ENCODE measurements at regions not wholly inside any gene's neighbourhood (a gene's known extent, or its start where the extent isn't known, plus 50 kb on each side); places are given as distances from the start of the nearest gene placed in this dataset.
"Not testable (repeated sequence)": the region's sequence is repeated elsewhere in the genome, so short reads cannot be mapped to it uniquely, and the experiment has no call there.

DNA sequence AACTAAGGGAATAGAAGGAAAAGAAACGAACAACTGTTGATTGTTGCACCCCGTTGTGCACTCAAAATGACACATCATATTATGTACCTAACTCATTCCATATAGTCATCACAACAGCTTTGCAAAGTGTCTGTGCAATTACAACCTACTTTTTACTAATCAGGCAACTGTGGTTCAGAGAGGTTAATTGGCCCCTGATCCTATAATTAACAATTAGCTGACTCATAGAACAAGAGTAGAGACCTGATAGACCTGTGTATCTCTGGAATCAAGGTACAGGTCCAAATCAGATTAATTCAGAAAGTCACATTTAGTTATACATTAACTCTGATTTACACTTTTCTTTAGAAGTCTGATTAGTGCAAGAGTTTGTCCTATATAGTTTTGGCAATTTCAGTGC, 122.5 kb upstream of the CDK13 start:
- Histone ChIP-seq H4K91ac (ENCODE audit: low read depth, low read length, poor library complexity) (no peak overlapping the region), H3K4me1 (ENCODE audit: control insufficient read depth in 2 of 2, insufficient read depth in 1 of 2, low read depth in 1 of 2, low read length in 2 of 2) (no peaks in the 10 kb centered on the region), H3K9me3 (replicated peaks in 1 of 2; ENCODE audit: control insufficient read depth in 2 of 2, insufficient read depth in 1 of 2, low read depth in 1 of 2, low read length in 2 of 2) (no peaks in the 10 kb centered on the region), H4K8ac (ENCODE audit: low read depth, low read length) (no peak overlapping the region), H3K27me3 (ENCODE audit: control insufficient read depth in 3 of 3, insufficient read depth in 3 of 3, low read depth in 1 of 3, low read length in 3 of 3) (peaks cover 0 to 58% (median 0%) of the 10 kb centered on the region in 3 experiments), H3K4me2 (ENCODE audit: insufficient read depth, low read length, poor library complexity, severe bottlenecking) (no peak overlapping the region), H3K18ac (ENCODE audit: low read length) (no peak overlapping the region), H2BK12ac (ENCODE audit: low read length) (no peak overlapping the region), H3K23ac (ENCODE audit: low read depth, low read length, poor library complexity) (no peak overlapping the region), H2BK120ac (ENCODE audit: low read depth, low read length) (no peak overlapping the region), H3K14ac (ENCODE audit: low read length) (no peak overlapping the region), H3K36me3 (replicated peaks in 1 of 2; ENCODE audit: control insufficient read depth in 2 of 2, insufficient read depth in 2 of 2, low read length in 2 of 2) (no peaks in the 10 kb centered on the region), H3K4me3 (ENCODE audit: low read length in 2 of 2) (no peak overlapping the region), H2AFZ (ENCODE audit: low read length) (no peak overlapping the region), H2BK15ac (ENCODE audit: low read length) (no peak overlapping the region), H3K4ac (ENCODE audit: low read length) (no peak overlapping the region), H2AK5ac (ENCODE audit: low read depth, low read length) (no peak overlapping the region), H3K79me1 (ENCODE audit: low read depth, low read length) (no peaks in the 10 kb centered on the region), H3K9ac (ENCODE audit: low read depth, low read length, poor library complexity) (no peak overlapping the region), H2BK5ac (ENCODE audit: low read length) (no peak overlapping the region), H3K27ac (replicated peaks; ENCODE audit: low read length) (no peak overlapping the region)
- no CpG with 5 or more reads among the region's 2 CpGs for WGBS, 2 donors (ENCODE audit: extremely low coverage in 2 of 2, insufficient read length in 2 of 2, insufficient replicate concordance in 1 of 2)
- no peak for DNase-seq (ENCODE audit: low spot score)

DNA sequence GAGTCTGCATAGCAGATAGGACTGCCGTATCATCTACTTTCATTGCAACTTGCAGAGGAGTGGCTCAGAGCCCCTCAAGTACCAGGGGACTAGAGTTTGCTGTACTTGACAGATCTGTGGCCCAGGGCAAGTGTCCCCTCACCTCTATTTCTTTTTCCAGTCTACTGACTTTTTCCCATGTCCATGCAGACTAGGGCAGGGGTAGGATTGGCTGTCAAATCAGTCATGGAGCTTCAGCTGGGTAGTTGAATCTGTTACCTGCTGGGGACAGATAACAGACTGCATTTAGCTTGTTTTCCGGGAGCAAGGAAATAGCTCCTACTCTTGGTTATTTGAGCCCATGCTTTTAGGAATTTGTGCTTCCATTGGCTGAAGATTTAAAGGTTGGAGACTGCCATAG, 121.0 kb upstream of the CDK13 start:
- Histone ChIP-seq H3K4me2 (ENCODE audit: insufficient read depth, low read length, poor library complexity, severe bottlenecking) (no peak overlapping the region), H3K14ac (ENCODE audit: low read length) (no peak overlapping the region), H4K91ac (ENCODE audit: low read depth, low read length, poor library complexity) (no peak overlapping the region), H3K9ac (ENCODE audit: low read depth, low read length, poor library complexity) (no peak overlapping the region), H3K9me3 (replicated peaks in 1 of 2; ENCODE audit: control insufficient read depth in 2 of 2, insufficient read depth in 1 of 2, low read depth in 1 of 2, low read length in 2 of 2) (no peaks in the 10 kb centered on the region), H2AFZ (ENCODE audit: low read length) (no peak overlapping the region), H3K4me1 (ENCODE audit: control insufficient read depth in 2 of 2, insufficient read depth in 1 of 2, low read depth in 1 of 2, low read length in 2 of 2) (no peaks in the 10 kb centered on the region), H3K36me3 (replicated peaks in 1 of 2; ENCODE audit: control insufficient read depth in 2 of 2, insufficient read depth in 2 of 2, low read length in 2 of 2) (no peaks in the 10 kb centered on the region), H3K27me3 (ENCODE audit: control insufficient read depth in 3 of 3, insufficient read depth in 3 of 3, low read depth in 1 of 3, low read length in 3 of 3) (peaks cover 0 to 68% (median 5%) of the 10 kb centered on the region in 3 experiments), H2BK12ac (ENCODE audit: low read length) (no peak overlapping the region), H3K4ac (ENCODE audit: low read length) (no peak overlapping the region), H2BK15ac (ENCODE audit: low read length) (no peak overlapping the region), H3K27ac (replicated peaks; ENCODE audit: low read length) (no peak overlapping the region), H3K79me1 (ENCODE audit: low read depth, low read length) (no peaks in the 10 kb centered on the region), H2BK120ac (ENCODE audit: low read depth, low read length) (no peak overlapping the region), H3K4me3 (ENCODE audit: low read length in 2 of 2) (no peak overlapping the region), H3K23ac (ENCODE audit: low read depth, low read length, poor library complexity) (no peak overlapping the region), H2BK5ac (ENCODE audit: low read length) (no peak overlapping the region), H4K8ac (ENCODE audit: low read depth, low read length) (no peak overlapping the region), H2AK5ac (ENCODE audit: low read depth, low read length) (no peak overlapping the region), H3K18ac (ENCODE audit: low read length) (no peak overlapping the region)
- no peak for DNase-seq (ENCODE audit: low spot score)
- no CpG with 5 or more reads among the region's 2 CpGs for WGBS, 2 donors (ENCODE audit: extremely low coverage in 2 of 2, insufficient read length in 2 of 2, insufficient replicate concordance in 1 of 2)

DNA sequence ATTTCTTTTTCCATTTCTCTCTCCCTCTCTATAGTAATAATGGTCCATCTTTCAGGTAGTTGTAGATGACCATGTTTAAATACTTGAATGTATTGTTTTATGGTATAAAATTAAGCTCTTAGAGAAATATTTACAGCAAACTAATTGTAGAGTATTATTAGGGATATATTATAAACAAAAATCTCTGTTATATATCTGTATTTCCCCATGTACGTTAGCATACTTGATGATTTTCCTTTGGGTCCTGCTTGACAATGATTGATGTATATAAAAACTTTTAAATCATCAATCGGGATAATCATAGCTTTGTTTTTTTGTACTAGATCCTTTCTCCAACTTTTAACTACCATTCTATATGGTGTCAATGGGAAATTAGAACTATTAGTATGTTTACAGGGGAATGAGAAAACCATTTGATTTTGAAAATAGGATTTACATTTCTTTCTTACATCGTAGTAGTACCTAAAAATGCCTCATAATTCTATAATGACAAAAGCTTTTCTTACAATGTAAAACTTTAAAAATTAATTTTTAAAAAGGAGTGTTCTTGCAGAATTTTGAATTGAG, 117.5 kb upstream of the CDK13 start:
- no peak overlapping the region for H3K14ac ChIP-seq (ENCODE audit: low read length)
- no peak overlapping the region for H4K8ac ChIP-seq (ENCODE audit: low read depth, low read length)
- no peak overlapping the region for H3K9ac ChIP-seq (ENCODE audit: low read depth, low read length, poor library complexity)
- H3K4me3 ChIP-seq (ENCODE audit: low read length in 2 of 2) = no peak overlapping the region
- H2BK12ac ChIP-seq (ENCODE audit: low read length) = no peak overlapping the region
- no CpG with 5 or more reads among the region's 3 CpGs for WGBS, 2 donors (ENCODE audit: extremely low coverage in 2 of 2, insufficient read length in 2 of 2, insufficient replicate concordance in 1 of 2)
- H2AFZ ChIP-seq (ENCODE audit: low read length) = no peak overlapping the region
- H3K23ac ChIP-seq (ENCODE audit: low read depth, low read length, poor library complexity) = no peak overlapping the region
- H2BK120ac ChIP-seq (ENCODE audit: low read depth, low read length) = no peak overlapping the region
- H3K27ac ChIP-seq (replicated peaks; ENCODE audit: low read length) = no peak overlapping the region
- H3K4me1 ChIP-seq (ENCODE audit: control insufficient read depth in 2 of 2, insufficient read depth in 1 of 2, low read depth in 1 of 2, low read length in 2 of 2) = no peaks in the 10 kb centered on the region
- H3K4ac ChIP-seq (ENCODE audit: low read length) = no peak overlapping the region
- no peaks in the 10 kb centered on the region for H3K79me1 ChIP-seq (ENCODE audit: low read depth, low read length)
- H2AK5ac ChIP-seq (ENCODE audit: low read depth, low read length) = no peak overlapping the region
- H3K27me3 ChIP-seq (ENCODE audit: control insufficient read depth in 3 of 3, insufficient read depth in 3 of 3, low read depth in 1 of 3, low read length in 3 of 3) = peaks cover 0 to 77% (median 15%) of the 10 kb centered on the region in 3 experiments
- no peaks in the 10 kb centered on the region for H3K9me3 ChIP-seq (replicated peaks in 1 of 2; ENCODE audit: control insufficient read depth in 2 of 2, insufficient read depth in 1 of 2, low read depth in 1 of 2, low read length in 2 of 2)
- no peak for DNase-seq (ENCODE audit: low spot score)
- no peaks in the 10 kb centered on the region for H3K36me3 ChIP-seq (replicated peaks in 1 of 2; ENCODE audit: control insufficient read depth in 2 of 2, insufficient read depth in 2 of 2, low read length in 2 of 2)
- H2BK15ac ChIP-seq (ENCODE audit: low read length) = no peak overlapping the region
- H2BK5ac ChIP-seq (ENCODE audit: low read length) = no peak overlapping the region
- no peak overlapping the region for H4K91ac ChIP-seq (ENCODE audit: low read depth, low read length, poor library complexity)
- no peak overlapping the region for H3K18ac ChIP-seq (ENCODE audit: low read length)
- H3K4me2 ChIP-seq (ENCODE audit: insufficient read depth, low read length, poor library complexity, severe bottlenecking) = no peak overlapping the region

DNA sequence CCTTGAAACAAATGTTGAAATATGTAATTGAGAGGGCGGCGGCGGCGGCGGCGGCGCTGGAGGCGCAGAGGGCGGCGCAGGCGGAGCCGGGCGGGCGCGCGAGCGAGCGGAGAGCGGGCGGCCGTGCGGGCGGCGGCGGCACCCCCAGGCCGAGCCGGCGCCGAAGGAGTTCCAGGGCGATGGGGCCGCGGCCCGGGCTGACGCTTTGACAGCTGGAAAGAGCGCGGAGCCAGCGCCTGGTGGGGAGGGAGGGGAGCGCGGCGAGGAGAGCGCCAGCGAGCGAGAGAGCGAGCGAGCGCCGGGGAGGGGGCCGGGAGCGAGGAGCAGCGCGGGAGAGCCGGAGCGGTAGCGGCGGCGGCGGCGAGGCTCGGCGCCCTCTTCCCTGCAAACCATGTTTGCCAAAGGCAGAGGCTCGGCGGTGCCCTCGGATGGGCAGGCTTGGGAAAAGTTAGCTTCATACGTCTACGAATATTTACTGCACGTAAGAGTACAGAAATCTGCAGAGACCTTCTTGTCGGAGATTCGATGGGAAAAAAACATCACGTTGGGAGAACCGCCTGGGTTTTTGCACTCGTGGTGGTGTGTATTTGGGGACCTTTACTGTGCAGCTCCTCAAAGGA, 116.8 kb upstream of the CDK13 start:
- H3K79me1 ChIP-seq (ENCODE audit: low read depth, low read length); H2BK5ac ChIP-seq (ENCODE audit: low read length); H2BK15ac ChIP-seq (ENCODE audit: low read length); H3K4me1 ChIP-seq (ENCODE audit: control insufficient read depth in 2 of 2, insufficient read depth in 1 of 2, low read depth in 1 of 2, low read length in 2 of 2); H4K8ac ChIP-seq (ENCODE audit: low read depth, low read length); H2BK120ac ChIP-seq (ENCODE audit: low read depth, low read length); H3K9me3 ChIP-seq (replicated peaks in 1 of 2; ENCODE audit: control insufficient read depth in 2 of 2, insufficient read depth in 1 of 2, low read depth in 1 of 2, low read length in 2 of 2); H3K18ac ChIP-seq (ENCODE audit: low read length); H3K4ac ChIP-seq (ENCODE audit: low read length); H3K27ac ChIP-seq (replicated peaks; ENCODE audit: low read length); H4K91ac ChIP-seq (ENCODE audit: low read depth, low read length, poor library complexity); H3K14ac ChIP-seq (ENCODE audit: low read length); H3K36me3 ChIP-seq (replicated peaks in 1 of 2; ENCODE audit: control insufficient read depth in 2 of 2, insufficient read depth in 2 of 2, low read length in 2 of 2); H2AK5ac ChIP-seq (ENCODE audit: low read depth, low read length); H3K23ac ChIP-seq (ENCODE audit: low read depth, low read length, poor library complexity); H2BK12ac ChIP-seq (ENCODE audit: low read length); H3K9ac ChIP-seq (ENCODE audit: low read depth, low read length, poor library complexity): not testable (repeated sequence)
- H3K27me3 ChIP-seq (ENCODE audit: control insufficient read depth in 3 of 3, insufficient read depth in 3 of 3, low read depth in 1 of 3, low read length in 3 of 3) = peaks cover 0 to 83% (median 15%) of the 10 kb centered on the region in 3 experiments
- peak overlapping the region; percentile 36 to 72 for H3K4me3 ChIP-seq (ENCODE audit: low read length in 2 of 2)
- WGBS, 2 donors (ENCODE audit: extremely low coverage in 2 of 2, insufficient read length in 2 of 2, insufficient replicate concordance in 1 of 2) = no CpG with 5 or more reads among the region's 71 CpGs
- H2AFZ ChIP-seq (ENCODE audit: low read length) = peak overlapping the region; percentile 91
- peak; percentile 68 for DNase-seq (ENCODE audit: low spot score)
- H3K4me2 ChIP-seq (ENCODE audit: insufficient read depth, low read length, poor library complexity, severe bottlenecking) = peak overlapping the region; percentile 68

Measured in neuronal stem cell (in vitro differentiated cells).